Umbilical cord (tissue), 1 donor: ENCODE measurements at regions not wholly inside any gene's neighbourhood (a gene's known extent, or its start where the extent isn't known, plus 50 kb on each side); places are given as distances from the start of the nearest gene placed in this dataset.

Source experiments
- DNase-seq: peaks from one replicate; pipeline ENCODE4 v3.0.0-alpha.2; 2015; ENCODE audit warnings: low spot score

GRCh38 chr5:143693651-143694252 lies 118.2 kb upstream of the HMHB1 start:
- DNase-seq = no peak

- no peak for DNase-seq
Observed at GRCh38 chr5:143692342-143692741, 119.6 kb upstream of the HMHB1 start.

GRCh38 chr5:143691945-143692290 lies 120.0 kb upstream of the HMHB1 start:
- DNase-seq = peak; percentile 42

DNA sequence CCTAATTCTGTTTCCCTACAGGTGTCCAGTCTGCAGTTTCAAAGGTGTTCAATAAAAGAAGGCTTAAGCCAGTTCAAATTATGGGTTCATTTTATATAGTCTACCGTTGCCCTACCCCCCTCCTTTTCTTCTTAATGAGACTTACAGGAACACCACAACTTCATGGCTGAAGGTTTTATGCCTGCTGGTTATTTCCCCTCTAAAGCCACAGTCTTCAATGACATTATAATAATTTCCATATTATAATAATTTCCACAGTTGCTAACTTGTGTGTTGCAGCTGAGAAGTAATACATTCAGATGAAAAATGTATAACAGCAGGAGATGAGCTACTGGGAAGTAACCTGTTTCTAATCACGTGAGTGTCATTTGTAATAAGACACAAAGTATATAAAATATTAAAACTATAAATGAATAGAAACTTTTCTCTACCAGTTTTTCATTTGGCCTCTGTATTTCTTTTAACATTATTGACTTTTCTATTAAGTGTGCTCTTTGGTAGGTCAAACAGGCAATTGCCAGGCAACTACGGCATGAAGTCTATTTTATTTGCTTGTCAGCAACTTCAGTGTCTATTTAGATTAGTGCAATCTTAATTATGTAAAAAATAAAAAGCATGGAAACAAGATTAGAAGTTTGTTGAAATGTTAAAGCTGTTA lies 120.5 kb upstream of the HMHB1 start:
- DNase-seq = no peak

DNA sequence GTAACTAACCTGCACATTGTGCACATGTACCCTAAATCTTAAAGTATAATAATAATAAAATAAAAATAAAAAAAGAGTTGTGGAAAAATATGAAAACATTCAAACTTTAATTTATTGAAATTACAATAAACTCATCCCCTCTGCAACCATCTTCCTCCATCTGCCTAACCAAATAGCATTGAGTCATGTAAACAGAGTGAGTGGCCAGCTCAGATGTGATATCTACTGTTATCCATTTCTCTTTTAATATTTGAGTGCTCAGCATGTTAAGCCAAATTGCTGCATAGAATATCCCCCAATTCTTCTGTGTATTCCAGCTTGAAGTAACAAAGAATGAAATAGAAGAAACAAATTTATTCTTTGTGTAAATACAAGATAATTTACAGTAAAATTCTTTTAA lies 124.4 kb upstream of the HMHB1 start:
- DNase-seq = no peak

DNA sequence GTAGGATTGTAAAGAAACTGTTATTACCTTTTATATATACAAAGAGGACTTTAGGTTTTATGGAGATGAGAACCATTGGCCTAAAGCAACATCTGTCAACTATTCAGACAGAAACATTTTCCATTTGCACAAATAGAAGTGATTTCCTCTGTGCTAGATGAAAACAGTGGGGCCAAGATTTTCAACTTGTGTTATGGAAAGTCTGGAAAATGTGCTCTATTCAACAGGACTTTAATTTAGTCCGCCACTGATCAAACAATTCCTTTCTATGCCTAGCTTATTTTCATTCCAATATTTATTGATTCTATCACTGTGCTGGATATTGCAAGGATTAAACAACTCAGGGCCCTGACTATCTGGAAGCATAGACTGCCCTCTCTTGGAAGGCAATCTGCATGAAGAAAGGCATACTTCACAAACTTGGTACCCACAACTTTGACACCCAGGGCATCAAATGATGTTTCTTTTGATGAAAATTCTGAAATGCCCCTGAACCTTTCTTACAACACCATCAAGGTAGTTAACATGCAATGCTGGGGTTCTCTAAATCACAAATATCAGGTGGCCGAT lies 126.6 kb upstream of the HMHB1 start:
- no peak for DNase-seq

- DNase-seq = no peak
Observed at GRCh38 chr5:143683459-143683858, 128.5 kb upstream of the HMHB1 start.

GRCh38 chr5:143682929-143683386 lies 129.0 kb upstream of the HMHB1 start:
- DNase-seq = no peak

- DNase-seq = peak; percentile 63
Observed at GRCh38 chr5:143682246-143682905, 129.6 kb upstream of the HMHB1 start.

DNA sequence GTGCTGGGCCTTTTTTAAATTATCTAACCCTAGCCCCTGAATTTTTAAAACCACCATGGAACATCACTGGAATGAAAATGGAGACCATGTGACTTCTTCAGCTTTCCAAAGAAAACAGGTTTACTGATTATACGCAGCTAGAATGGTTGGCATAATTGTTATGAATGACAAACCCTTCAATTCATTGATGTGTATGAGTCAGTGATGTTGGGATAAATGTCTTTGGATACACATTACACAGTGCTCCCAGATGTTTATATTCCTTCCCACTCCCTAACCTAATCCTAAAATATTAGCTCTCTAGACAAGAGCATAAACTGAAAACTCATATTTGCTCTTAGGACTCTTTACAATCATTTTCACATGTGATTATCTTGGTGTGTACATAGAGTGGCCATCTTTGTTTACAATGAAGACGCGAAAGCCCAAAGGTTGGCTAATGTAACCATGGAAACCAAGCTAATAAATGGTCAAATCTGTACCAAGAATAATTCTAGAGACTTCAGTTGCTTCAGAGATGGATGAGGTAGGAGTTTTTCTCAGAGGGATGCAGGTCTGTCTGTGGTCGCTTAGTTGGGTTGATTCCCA lies 131.2 kb upstream of the HMHB1 start:
- DNase-seq = no peak

DNA sequence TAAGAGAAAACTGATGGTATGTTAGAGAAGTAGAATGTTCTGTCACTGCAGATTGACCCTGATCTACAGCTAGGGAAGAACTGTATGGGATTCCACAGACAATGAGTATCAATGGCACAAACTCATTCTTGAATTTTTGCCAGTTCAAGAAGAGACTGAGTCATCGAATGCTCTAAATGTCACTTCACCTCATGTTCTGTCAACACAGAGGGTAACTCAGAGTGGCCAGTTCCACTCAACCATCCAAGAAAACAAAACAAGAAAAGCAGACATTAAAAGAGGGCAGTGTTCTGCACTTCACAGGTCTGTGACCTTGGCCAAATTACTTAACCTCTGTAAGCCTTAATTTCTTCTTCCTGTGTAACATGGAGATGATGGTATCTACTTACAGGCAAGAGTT lies 132.2 kb upstream of the HMHB1 start:
- no peak for DNase-seq

DNA sequence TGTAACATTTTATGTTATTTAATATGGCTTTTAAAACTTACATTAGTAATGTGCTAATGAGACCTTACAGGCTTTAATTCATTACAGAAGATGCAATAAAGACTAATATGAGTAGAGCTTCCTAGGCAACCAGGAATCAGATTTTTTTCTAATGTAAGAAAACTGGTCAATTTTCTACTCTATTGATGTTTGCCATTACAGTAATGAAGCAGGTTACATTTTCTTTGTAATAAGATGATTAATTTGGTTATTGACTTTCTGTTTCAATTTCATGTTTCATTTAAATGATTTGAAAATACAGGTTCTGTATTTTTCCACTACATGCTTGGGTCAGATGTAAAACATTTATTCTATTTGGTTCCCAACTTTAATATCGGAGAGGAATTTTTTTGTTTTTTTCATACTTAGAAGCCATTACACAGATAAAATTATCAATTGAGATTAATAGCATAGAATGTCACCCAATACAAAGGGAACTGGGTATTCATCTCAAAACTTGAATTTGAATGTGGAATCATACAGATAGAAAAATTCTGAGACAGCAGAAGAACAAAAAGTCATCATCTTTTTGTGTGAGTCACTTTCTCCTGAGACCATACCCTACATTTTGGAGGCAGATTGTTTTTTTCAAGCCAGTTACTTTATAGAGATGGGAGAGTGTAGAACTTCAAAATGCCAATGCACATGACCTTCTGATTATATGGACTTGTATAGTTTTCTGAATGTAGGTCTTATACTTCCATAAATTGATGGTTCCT lies 133.6 kb upstream of the HMHB1 start:
- DNase-seq = no peak

DNA sequence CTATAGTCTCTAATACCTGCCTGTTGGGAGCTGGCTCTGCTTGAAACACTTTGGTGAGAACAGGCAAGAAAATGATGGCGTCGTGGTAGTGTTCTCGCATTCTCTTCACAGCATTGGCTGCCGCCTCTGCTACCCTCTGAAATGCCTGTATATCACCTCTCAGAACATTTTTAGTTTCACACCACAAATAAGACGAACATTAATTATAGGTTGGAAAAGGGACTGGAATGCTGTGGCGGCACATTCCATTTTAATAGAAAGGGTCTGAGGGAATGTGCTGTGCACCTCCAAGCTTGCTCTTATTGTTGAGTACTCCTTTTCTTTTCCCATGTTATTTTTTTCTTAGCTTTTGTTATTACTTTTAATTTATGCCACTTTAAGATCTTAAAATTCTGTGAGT lies 134.6 kb upstream of the HMHB1 start:
- peak; percentile 18 for DNase-seq

DNA sequence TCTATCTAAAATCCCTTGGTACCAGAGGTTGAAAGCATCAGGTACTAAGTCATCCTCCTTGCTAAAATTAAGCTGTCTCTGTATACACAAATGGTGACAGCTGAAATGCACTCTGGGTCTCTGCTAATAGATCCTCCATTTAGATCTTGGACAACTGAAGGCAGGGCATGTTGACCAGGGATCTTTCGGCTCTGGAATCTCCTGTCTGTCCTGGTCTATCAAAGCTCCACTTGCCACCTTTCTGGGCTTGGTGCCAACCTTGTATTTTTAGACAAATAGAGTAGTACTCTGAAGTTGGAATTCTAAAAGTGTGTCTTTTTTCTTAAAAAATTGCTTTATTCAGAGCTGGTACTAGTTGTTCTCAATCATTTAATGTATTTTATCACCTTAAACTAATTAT lies 135.2 kb upstream of the HMHB1 start:
- no peak for DNase-seq

DNA sequence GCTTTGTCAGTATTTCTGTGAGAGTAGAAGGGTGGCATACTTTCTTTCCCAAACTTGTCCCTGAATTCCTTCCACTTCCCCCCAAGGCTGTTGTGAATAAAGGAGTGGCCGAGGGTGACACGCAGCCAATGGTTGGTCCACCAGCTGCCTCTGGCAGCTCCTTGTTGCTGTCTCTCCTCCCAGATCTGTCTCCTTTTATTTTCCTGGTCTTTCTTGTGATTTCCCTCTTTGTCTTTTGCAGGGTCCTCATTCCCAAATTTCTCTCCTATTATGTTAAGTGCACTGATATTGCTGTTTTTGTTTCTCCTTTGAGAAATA lies 137.5 kb upstream of the HMHB1 start:
- no peak for DNase-seq

DNA sequence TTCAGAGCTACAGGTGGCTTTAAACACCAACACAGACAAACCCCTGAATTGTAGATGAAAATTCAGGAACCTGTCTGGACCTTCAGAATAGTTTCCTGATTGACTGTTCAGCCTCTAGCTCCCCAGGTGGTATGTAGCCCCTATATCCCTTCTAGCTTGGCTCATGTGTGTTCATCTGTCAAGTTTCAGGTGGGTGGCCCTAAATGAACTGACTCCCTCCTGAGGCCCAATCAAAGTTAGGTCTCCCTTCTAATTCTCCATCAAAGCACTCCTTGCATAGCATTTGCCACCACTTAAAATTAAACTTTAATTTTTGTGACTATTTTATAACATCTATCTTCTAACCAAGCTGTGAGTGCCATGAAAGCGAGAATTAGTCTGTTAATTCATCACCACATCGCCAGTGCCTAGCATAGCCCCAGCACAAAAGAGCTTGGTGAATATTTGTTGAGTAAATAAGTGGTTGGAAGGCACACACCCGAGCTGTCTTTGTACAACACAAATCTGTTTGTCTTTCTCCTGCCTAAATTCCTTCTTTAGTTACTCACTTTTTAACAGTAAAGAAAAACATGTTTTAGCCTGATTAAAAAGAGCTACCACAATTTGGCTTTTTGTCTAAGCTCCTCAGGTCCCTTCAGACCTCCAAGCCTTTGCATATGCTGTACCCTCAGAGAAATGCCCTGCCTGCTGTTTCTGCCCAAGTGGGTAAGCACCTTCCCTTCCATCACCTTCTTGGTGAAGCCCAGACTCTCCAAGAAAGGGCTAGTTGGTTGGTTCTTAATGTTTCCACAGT lies 138.1 kb upstream of the HMHB1 start:
- no peak for DNase-seq

GRCh38 chr5:143672806-143673205 lies 139.2 kb upstream of the HMHB1 start:
- no peak for DNase-seq

GRCh38 chr5:143671674-143672569 lies 140.0 kb upstream of the HMHB1 start:
- no peak for DNase-seq

DNA sequence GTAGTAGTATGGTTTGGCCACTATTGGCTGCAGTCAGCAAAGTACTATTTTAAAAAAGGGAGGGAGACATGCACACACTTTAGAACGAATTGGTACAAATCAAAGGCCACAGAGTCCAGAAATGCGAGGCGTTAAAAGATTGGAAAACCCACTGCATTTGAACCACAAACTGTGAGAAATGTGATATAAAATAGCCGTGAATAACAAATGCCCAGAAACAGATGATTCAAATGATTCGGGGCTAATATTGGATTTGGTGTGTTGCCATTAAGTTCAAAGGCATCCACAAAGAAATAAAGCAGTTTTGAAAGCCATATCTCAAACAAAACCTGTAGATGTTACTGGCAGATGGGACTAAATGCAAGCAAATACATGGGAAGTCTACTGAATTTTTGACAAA lies 140.9 kb upstream of the HMHB1 start:
- DNase-seq = no peak

DNA sequence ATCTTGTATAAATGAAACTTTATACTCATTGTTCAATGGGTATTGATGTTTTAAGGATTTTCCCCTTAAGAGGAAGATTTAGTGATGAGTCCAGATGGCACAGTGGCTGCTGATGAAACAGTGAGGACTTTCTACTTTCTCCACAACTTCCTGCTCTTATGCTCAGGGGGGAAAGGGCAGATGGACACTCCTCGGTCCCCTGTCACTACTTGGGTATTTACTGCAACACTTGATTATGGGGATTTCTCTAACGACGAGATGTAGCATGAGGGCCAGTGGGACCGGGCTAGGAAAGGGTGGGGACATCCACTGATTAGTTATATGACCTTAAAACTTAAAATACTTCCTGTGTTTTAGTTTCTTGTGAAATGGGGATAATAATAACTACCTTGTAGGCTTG lies 146.1 kb upstream of the HMHB1 start:
- no peak for DNase-seq
